ENCODE measurements at regions not wholly inside any gene's neighbourhood (a gene's known extent, or its start where the extent isn't known, plus 50 kb on each side); places are given as distances from the start of the nearest gene placed in this dataset.

DNA sequence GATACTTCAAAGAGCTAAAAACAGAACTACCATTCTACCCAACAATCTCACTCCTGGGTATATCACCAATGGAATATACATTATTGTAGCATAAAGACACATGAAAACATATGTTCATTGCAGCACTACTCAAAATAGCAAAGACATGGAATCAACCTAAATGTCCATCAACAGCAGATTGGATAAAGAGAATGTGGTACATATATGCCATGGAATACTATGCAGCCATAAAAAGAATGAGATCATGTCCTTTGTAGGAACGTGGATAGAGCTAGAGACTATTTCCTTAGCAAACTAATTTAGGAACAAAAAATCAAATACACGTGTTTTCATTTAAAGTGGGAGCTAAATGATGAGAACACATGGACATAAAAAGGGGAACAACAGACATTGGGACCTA is 247.9 kb upstream of the VLDLR start:
- Histone ChIP-seq H3K9me3 (no peaks in the 10 kb centered on the region), H3K4me3 (replicated peaks in 1 of 3) (no peak overlapping the region), H3K27ac (no peak overlapping the region), H3K4me1 (no peaks in the 10 kb centered on the region), H3K36me3 (no peaks in the 10 kb centered on the region), H3K27me3 (no peaks in the 10 kb centered on the region)
- DNase-seq: no peak
- no peak for TF ChIP-seq POLR2A (IDR thresholded peaks at IDR 0.05)
- TF ChIP-seq, protein P1, sequence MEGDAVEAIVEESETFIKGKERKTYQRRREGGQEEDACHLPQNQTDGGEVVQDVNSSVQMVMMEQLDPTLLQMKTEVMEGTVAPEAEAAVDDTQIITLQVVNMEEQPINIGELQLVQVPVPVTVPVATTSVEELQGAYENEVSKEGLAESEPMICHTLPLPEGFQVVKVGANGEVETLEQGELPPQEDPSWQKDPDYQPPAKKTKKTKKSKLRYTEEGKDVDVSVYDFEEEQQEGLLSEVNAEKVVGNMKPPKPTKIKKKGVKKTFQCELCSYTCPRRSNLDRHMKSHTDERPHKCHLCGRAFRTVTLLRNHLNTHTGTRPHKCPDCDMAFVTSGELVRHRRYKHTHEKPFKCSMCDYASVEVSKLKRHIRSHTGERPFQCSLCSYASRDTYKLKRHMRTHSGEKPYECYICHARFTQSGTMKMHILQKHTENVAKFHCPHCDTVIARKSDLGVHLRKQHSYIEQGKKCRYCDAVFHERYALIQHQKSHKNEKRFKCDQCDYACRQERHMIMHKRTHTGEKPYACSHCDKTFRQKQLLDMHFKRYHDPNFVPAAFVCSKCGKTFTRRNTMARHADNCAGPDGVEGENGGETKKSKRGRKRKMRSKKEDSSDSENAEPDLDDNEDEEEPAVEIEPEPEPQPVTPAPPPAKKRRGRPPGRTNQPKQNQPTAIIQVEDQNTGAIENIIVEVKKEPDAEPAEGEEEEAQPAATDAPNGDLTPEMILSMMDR (IDR thresholded peaks at IDR 0.05): no peak
- WGBS, 2 donors: 90 to 92% methylated on average over 2 of the region's 2 CpGs
- intact Hi-C loops (cut with DNase I): no loop called here

DNA sequence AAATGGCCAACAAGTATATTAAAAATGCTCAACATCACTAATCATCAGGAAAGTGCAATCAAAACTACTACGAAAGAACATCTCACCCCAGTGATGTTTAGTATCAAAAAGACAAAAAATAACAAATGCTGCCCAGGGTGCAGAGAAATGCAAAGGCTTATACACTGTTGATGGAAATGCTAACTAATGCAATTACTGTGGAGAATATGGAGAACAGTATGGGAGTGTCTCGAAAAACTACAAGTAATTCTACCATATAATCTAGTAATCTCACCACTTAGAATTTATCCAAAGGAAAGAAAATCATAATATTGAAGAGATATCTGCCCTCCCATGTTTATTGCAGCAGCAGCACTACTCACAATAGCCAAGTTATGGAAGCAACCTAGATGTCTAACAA is 246.5 kb upstream of the VLDLR start:
- intact Hi-C loops (cut with DNase I): no loop called here
- TF ChIP-seq, protein P1 (IDR thresholded peaks at IDR 0.05): no peak
- TF ChIP-seq POLR2A (IDR thresholded peaks at IDR 0.05): no peak
- 90 to 95% methylated on average over 2 of the region's 2 CpGs for WGBS, 2 donors
- no peaks in the 10 kb centered on the region for H3K27me3 ChIP-seq
- H3K4me1 ChIP-seq: no peaks in the 10 kb centered on the region
- no peak overlapping the region for H3K4me3 ChIP-seq (replicated peaks in 1 of 3)
- H3K27ac ChIP-seq: no peak overlapping the region
- no peaks in the 10 kb centered on the region for H3K9me3 ChIP-seq
- DNase-seq: no peak
- no peaks in the 10 kb centered on the region for H3K36me3 ChIP-seq

GRCh38 chr9:2377117-2377516 is 244.5 kb upstream of the VLDLR start:
- H3K27ac ChIP-seq: no peak overlapping the region
- intact Hi-C loops (cut with DNase I): no loop called here

DNA sequence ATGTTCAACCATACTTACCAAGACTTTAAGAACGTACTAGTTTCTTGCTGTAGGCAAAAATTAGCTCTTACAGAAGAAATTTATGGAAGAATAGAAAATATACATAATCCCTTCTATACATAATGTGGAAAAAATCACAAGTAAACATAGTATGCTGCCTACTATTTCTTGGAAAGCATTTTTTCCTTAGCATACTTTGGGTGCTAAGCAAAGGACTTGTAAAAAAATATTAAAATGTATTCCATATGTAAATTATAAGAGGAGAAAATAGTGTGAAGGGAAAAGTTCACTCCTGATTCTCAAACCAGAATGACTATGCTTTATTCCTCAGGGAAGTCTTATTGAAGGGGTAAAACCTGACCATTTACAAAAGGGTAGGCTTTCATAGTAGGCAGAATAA is 243.8 kb upstream of the VLDLR start:
- DNase-seq: no peak
- no peaks in the 10 kb centered on the region for H3K27me3 ChIP-seq
- H3K4me3 ChIP-seq (replicated peaks in 1 of 3): no peak overlapping the region
- TF ChIP-seq POLR2A (IDR thresholded peaks at IDR 0.05): no peak
- TF ChIP-seq, protein P1 (IDR thresholded peaks at IDR 0.05): no peak
- no peaks in the 10 kb centered on the region for H3K36me3 ChIP-seq
- intact Hi-C loops (cut with DNase I): no loop called here
- no peaks in the 10 kb centered on the region for H3K9me3 ChIP-seq
- H3K4me1 ChIP-seq: no peaks in the 10 kb centered on the region
- 83 to 92% methylated on average over 1 of the region's 1 CpG for WGBS, 2 donors
- H3K27ac ChIP-seq: no peak overlapping the region

More at GRCh38 chr9:2377117-2377516, 244.5 kb upstream of the VLDLR start:
- no peak overlapping the region for H3K4me3 ChIP-seq (replicated peaks in 1 of 3)
- no peaks in the 10 kb centered on the region for H3K27me3 ChIP-seq
- TF ChIP-seq, protein P1 (IDR thresholded peaks at IDR 0.05): no peak
- TF ChIP-seq POLR2A (IDR thresholded peaks at IDR 0.05): no peak
- no peaks in the 10 kb centered on the region for H3K4me1 ChIP-seq
- 87 to 94% methylated on average over 3 of the region's 3 CpGs for WGBS, 2 donors
- no peaks in the 10 kb centered on the region for H3K9me3 ChIP-seq
- no peak for DNase-seq
- H3K36me3 ChIP-seq: no peaks in the 10 kb centered on the region

GRCh38 chr9:2378266-2378665 is 243.3 kb upstream of the VLDLR start:
- WGBS, 2 donors: 85 to 92% methylated on average over 3 of the region's 3 CpGs
- intact Hi-C loops (cut with DNase I): no loop called here

More at GRCh38 chr9:2378266-2378665, 243.3 kb upstream of the VLDLR start:
- Histone ChIP-seq H3K4me1 (no peaks in the 10 kb centered on the region), H3K4me3 (replicated peaks in 1 of 3) (no peak overlapping the region), H3K27ac (no peak overlapping the region), H3K36me3 (no peaks in the 10 kb centered on the region), H3K27me3 (no peaks in the 10 kb centered on the region), H3K9me3 (no peaks in the 10 kb centered on the region)
- TF ChIP-seq, protein P1 (IDR thresholded peaks at IDR 0.05): no peak
- TF ChIP-seq POLR2A (IDR thresholded peaks at IDR 0.05): no peak
- DNase-seq: no peak
